ENCODE measurements at regions not wholly inside any gene's neighbourhood (a gene's known extent, or its start where the extent isn't known, plus 50 kb on each side); places are given as distances from the start of the nearest gene placed in this dataset.
A peak's percentile ranks its signal among the peaks of the same experiment; 100 is the strongest.

DNA sequence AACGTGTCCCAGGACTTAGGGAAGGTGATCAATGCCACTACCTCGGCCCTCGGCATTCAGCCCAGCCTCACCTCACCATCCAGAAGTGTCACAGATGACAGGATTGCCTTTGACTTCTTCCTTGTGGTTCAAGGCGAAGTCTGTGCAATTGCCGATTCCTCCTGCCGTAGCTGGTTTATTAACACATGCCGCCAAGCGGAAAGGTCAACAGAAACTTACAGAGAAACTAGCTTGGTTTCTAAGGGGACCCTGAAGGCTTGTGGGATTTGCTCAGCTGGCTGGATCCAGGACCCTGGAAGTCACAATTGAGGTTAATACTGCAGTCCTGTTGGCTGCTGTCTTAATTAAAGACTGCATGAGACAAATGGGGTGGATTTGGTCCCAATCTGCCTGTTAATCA is 65.6 kb downstream of the SHANK2 start:
- H3K4me1 ChIP-seq = no peaks in the 10 kb centered on the region
- no peak overlapping the region for H3K4me3 ChIP-seq
- H3K27ac ChIP-seq = no peak overlapping the region
- H3K36me3 ChIP-seq = no peaks in the 10 kb centered on the region
- H3K27me3 ChIP-seq = no peaks in the 10 kb centered on the region
- H3K9me3 ChIP-seq = no peaks in the 10 kb centered on the region
- no peak for DNase-seq
- TF ChIP-seq POLR2A (IDR thresholded peaks at IDR 0.05) (no peak), CTCF (IDR thresholded peaks at IDR 0.05) (no peak)

- DNase-seq = peak in 1 of 3 donors; percentile 7
- no peaks in the 10 kb centered on the region for H3K27me3 ChIP-seq
- no peak overlapping the region for H3K27ac ChIP-seq
- no peaks in the 10 kb centered on the region for H3K36me3 ChIP-seq
- TF ChIP-seq CTCF (IDR thresholded peaks at IDR 0.05) = no peak
- TF ChIP-seq POLR2A (IDR thresholded peaks at IDR 0.05) = no peak
- no peaks in the 10 kb centered on the region for H3K4me1 ChIP-seq
- H3K9me3 ChIP-seq = no peaks in the 10 kb centered on the region
- no peak overlapping the region for H3K4me3 ChIP-seq
These were observed 67.0 kb downstream of the SHANK2 start for GRCh38 chr11:71185411-71185810.

GRCh38 chr11:71184421-71185210 is 67.8 kb downstream of the SHANK2 start:
- H3K27me3 ChIP-seq = no peaks in the 10 kb centered on the region
- no peak overlapping the region for H3K27ac ChIP-seq
- H3K4me3 ChIP-seq = no peak overlapping the region
- H3K4me1 ChIP-seq = no peaks in the 10 kb centered on the region
- TF ChIP-seq CTCF (IDR thresholded peaks at IDR 0.05) = no peak
- TF ChIP-seq POLR2A (IDR thresholded peaks at IDR 0.05) = no peak
- peak in 2 of 3 donors; percentile 9 to 40 for DNase-seq
- no peaks in the 10 kb centered on the region for H3K36me3 ChIP-seq
- H3K9me3 ChIP-seq = no peaks in the 10 kb centered on the region

DNA sequence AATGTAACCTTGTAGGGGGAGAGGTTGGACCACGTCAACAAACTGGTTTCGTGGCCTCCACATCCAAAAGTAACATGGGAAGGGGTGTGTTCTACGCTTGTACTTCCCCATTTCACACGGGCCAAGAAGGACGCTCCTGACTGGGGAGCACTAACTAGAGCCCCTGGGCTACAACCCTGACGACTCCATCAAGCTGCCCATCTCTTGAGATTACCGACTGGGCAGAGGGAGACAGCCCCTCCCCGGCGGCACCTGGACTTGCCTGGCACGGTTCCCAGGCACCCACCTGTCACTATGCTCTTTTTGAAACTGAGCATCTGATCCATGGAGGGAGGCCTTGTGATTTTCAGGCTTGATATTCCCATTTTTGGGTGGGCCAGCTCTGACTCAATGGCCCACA is 68.5 kb downstream of the SHANK2 start:
- Histone ChIP-seq H3K9me3 (no peaks in the 10 kb centered on the region), H3K27ac (no peak overlapping the region), H3K4me1 (no peaks in the 10 kb centered on the region), H3K27me3 (no peaks in the 10 kb centered on the region), H3K4me3 (no peak overlapping the region), H3K36me3 (no peaks in the 10 kb centered on the region)
- TF ChIP-seq CTCF (IDR thresholded peaks at IDR 0.05) (no peak), POLR2A (IDR thresholded peaks at IDR 0.05) (no peak)
- DNase-seq = no peak

DNA sequence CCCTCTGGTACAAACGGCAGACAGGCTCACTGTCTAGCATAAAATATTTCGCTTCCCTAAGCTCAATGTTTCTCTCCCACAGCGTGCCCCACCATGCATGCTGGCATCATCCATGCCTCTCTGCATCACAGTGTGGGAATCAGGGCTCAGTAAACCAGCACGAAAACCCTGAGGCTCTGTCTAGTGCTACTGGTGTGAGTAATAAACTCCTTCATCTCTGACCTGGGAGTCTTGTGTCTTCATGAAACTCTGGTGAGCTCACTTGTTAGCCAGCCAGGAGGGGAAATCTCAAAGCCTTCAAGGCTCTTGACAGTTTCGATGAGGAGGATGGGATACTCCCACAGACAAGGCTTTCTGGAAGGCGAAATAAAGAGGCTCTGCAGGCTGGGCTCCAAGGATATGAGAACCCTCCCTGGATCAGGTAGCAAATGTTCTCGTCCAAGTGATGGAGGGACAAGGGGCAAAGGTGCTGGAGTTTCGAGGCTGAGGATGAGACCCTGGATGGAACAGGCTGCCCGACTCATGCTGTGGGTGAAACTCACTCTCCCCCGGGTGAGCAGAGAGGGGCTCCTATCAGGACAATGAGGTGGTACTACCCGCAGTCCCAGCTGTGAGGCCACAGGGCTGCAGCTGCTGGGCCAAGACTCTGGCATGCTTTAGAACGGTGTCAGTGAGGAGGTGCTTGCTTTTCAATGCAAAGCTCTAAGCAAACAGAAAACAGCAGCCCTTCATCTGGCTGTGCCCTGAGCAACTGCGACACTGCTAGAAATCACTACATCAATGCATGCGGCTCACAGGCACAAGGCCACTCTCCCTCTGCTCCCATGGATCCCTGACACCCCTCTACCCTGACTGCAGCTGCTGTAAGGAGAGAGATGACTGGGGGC is 69.3 kb downstream of the SHANK2 start:
- DNase-seq = peak in 2 of 3 donors; percentile 14 to 21
- TF ChIP-seq CTCF (IDR thresholded peaks at IDR 0.05) (no peak), POLR2A (IDR thresholded peaks at IDR 0.05) (no peak)
- Histone ChIP-seq H3K36me3 (no peaks in the 10 kb centered on the region), H3K4me3 (no peak overlapping the region), H3K4me1 (no peaks in the 10 kb centered on the region), H3K27ac (no peak overlapping the region), H3K9me3 (no peaks in the 10 kb centered on the region), H3K27me3 (no peaks in the 10 kb centered on the region)
